ENCODE measurements at regions not wholly inside any gene's neighbourhood (a gene's known extent, or its start where the extent isn't known, plus 50 kb on each side); places are given as distances from the start of the nearest gene placed in this dataset.

DNA sequence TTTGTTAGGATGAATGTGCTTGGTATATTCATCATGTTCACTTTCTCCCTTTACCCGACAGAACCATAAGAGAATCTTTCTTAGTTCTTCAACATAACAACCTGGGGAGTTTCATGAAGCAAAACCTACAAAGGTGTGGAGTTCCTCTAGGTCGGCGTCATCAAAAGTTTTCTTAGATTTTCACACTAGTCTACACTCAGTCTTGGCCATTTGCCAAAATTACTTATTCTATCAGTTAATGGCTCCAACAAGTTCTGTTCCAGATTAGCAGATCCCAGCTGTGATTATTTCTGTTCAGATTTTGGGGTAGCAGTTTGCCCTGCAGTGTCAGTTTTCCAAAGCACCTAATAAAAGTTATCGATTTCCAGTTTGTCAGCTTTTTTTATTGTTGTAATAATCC lies 935.8 kb upstream of the RAG2 start:
- Mint-ChIP-seq H3K9me3 (ENCODE audit: low read depth, unreplicated experiment) (no peaks in the 10 kb centered on the region), H3K4me3 (ENCODE audit: low read depth, unreplicated experiment) (no peak overlapping the region), H3K4me1 (ENCODE audit: low read depth, unreplicated experiment) (no peaks in the 10 kb centered on the region), H3K27me3 (ENCODE audit: unreplicated experiment) (no peaks in the 10 kb centered on the region), H3K36me3 (ENCODE audit: insufficient read depth, unreplicated experiment) (no peaks in the 10 kb centered on the region), H3K27ac (ENCODE audit: unreplicated experiment) (no peak overlapping the region)
- CTCF ChIA-PET: no interaction called here
- DNase-seq: no peak
- TF ChIP-seq, protein P1, sequence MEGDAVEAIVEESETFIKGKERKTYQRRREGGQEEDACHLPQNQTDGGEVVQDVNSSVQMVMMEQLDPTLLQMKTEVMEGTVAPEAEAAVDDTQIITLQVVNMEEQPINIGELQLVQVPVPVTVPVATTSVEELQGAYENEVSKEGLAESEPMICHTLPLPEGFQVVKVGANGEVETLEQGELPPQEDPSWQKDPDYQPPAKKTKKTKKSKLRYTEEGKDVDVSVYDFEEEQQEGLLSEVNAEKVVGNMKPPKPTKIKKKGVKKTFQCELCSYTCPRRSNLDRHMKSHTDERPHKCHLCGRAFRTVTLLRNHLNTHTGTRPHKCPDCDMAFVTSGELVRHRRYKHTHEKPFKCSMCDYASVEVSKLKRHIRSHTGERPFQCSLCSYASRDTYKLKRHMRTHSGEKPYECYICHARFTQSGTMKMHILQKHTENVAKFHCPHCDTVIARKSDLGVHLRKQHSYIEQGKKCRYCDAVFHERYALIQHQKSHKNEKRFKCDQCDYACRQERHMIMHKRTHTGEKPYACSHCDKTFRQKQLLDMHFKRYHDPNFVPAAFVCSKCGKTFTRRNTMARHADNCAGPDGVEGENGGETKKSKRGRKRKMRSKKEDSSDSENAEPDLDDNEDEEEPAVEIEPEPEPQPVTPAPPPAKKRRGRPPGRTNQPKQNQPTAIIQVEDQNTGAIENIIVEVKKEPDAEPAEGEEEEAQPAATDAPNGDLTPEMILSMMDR (IDR thresholded peaks at IDR 0.05; ENCODE audit: unreplicated experiment): no peak
- intact Hi-C loops (cut with micrococcal nuclease; ENCODE audit: unreplicated experiment): no loop called here
- BruUV-seq (replicated peaks): no TSS peak

DNA sequence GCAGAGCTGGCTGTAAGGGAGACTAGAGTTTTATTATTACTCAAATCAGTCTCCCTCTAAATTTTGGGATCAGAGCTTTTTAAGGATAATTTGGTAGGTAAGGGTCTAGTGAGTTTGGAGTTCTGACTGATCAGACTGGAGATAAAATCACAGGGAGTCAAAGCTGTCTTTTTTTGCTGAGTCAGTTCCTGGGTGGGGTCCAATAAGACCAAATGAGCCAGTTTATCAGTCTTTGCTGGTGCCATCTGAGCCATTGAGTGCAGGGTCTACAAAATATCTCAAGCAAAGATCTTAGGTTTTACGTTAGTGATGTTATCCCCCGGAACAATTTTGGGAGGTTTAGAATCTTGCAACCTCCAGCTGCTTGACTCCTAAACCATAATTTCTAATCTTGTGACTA lies 935.1 kb upstream of the RAG2 start:
- Mint-ChIP-seq H3K9me3 (ENCODE audit: low read depth, unreplicated experiment) (no peaks in the 10 kb centered on the region), H3K4me3 (ENCODE audit: low read depth, unreplicated experiment) (no peak overlapping the region), H3K27ac (ENCODE audit: unreplicated experiment) (no peak overlapping the region), H3K4me1 (ENCODE audit: low read depth, unreplicated experiment) (no peaks in the 10 kb centered on the region), H3K27me3 (ENCODE audit: unreplicated experiment) (no peaks in the 10 kb centered on the region), H3K36me3 (ENCODE audit: insufficient read depth, unreplicated experiment) (no peaks in the 10 kb centered on the region)
- TF ChIP-seq, protein P1 (IDR thresholded peaks at IDR 0.05; ENCODE audit: unreplicated experiment): no peak
- no peak for DNase-seq
- intact Hi-C loops (cut with micrococcal nuclease; ENCODE audit: unreplicated experiment): no loop called here
- CTCF ChIA-PET: interaction anchor here (0.6 kb wide), 1 partner anchor 84 kb away, joined by 3 read pairs; no protein-coding TSS in a partner anchor
- BruUV-seq (replicated peaks): no TSS peak

DNA sequence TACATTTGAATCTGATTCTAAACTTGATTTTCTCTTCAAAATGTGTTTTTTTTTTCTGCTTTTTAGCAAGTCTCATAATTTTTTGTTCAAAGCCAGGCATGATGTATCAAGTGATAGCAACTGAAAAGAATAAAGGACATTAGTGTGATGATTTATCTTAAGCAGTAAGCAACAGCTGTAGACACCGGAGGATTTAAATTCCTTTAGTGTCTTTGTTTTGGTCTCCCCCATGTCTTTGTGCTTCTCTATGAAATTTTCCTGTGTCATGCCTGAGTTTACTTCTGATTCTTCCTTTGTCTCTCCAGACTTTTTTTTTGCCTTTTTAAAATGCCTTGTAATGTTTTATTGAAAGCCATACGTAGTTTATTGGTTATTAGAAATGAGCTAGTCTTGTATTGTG lies 934.2 kb upstream of the RAG2 start:
- Mint-ChIP-seq H3K4me1 (ENCODE audit: low read depth, unreplicated experiment) (no peaks in the 10 kb centered on the region), H3K9me3 (ENCODE audit: low read depth, unreplicated experiment) (peaks cover 4% of the 10 kb centered on the region), H3K27me3 (ENCODE audit: unreplicated experiment) (no peaks in the 10 kb centered on the region), H3K36me3 (ENCODE audit: insufficient read depth, unreplicated experiment) (no peaks in the 10 kb centered on the region), H3K27ac (ENCODE audit: unreplicated experiment) (no peak overlapping the region), H3K4me3 (ENCODE audit: low read depth, unreplicated experiment) (no peak overlapping the region)
- CTCF ChIA-PET: interaction anchor here (0.6 kb wide), 1 partner anchor 83 kb away, joined by 3 read pairs; no protein-coding TSS in a partner anchor
- DNase-seq: no peak
- intact Hi-C loops (cut with micrococcal nuclease; ENCODE audit: unreplicated experiment): no loop called here
- TF ChIP-seq, protein P1 (IDR thresholded peaks at IDR 0.05; ENCODE audit: unreplicated experiment): no peak
- BruUV-seq (replicated peaks): no TSS peak

DNA sequence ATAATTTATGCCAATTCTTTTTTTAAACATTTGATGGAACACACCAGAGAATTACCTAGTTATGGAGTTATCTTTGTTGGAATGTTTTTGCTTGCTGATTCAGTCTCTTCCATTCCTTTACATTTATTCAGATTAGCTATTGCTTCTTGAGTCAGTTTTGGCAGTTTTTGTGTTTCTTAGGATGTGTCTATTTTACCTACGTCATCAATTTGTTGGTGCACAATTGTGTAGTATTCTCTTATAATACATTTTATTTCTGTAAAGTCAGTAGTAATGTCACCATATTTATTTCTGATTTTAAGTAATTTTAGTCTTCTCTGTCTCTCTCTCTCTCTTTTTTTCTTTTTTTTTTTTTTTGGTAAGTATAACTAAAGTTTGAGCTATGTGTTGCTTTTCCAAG lies 929.5 kb upstream of the RAG2 start:
- H3K4me1 Mint-ChIP-seq (ENCODE audit: low read depth, unreplicated experiment): no peaks in the 10 kb centered on the region
- TF ChIP-seq, protein P1 (IDR thresholded peaks at IDR 0.05; ENCODE audit: unreplicated experiment): no peak
- intact Hi-C loops (cut with micrococcal nuclease; ENCODE audit: unreplicated experiment): no loop called here
- BruUV-seq (replicated peaks): no TSS peak
- DNase-seq: no peak
- H3K9me3 Mint-ChIP-seq (ENCODE audit: low read depth, unreplicated experiment): peaks cover 4% of the 10 kb centered on the region
- H3K27ac Mint-ChIP-seq (ENCODE audit: unreplicated experiment): no peak overlapping the region
- no peaks in the 10 kb centered on the region for H3K36me3 Mint-ChIP-seq (ENCODE audit: insufficient read depth, unreplicated experiment)
- CTCF ChIA-PET: interaction anchor here (0.7 kb wide), 2 partner anchors 24 to 709 kb away, joined by 3 to 4 read pairs; no protein-coding TSS in a partner anchor
- H3K4me3 Mint-ChIP-seq (ENCODE audit: low read depth, unreplicated experiment): no peak overlapping the region
- no peaks in the 10 kb centered on the region for H3K27me3 Mint-ChIP-seq (ENCODE audit: unreplicated experiment)

Data from Calu3 (cell line).